ENCODE measurements at regions not wholly inside any gene's neighbourhood (a gene's known extent, or its start where the extent isn't known, plus 50 kb on each side); places are given as distances from the start of the nearest gene placed in this dataset.

- no peak overlapping the region for H3K14ac ChIP-seq (ENCODE audit: insufficient read length)
- no peak overlapping the region for H4K5ac ChIP-seq (ENCODE audit: insufficient read length, low read depth, low read length)
- H3K4me2 ChIP-seq (ENCODE audit: insufficient read depth in 1 of 2, low read depth in 2 of 2, low read length in 2 of 2), result no peak overlapping the region
- no peak overlapping the region for H3K23ac ChIP-seq (ENCODE audit: insufficient read length)
- H2BK12ac ChIP-seq (ENCODE audit: low read depth, low read length), result no peak overlapping the region
- CTCF ChIA-PET (ENCODE audit: partially characterized antibody), result no interaction called here
- no peak overlapping the region for H3K4me3 ChIP-seq (ENCODE audit: extremely low read depth in 1 of 4, insufficient read depth in 2 of 4, low read depth in 3 of 4, low read length in 4 of 4)
- H4K20me1 ChIP-seq (replicated peaks in 1 of 2; ENCODE audit: control insufficient read depth in 1 of 2, insufficient read depth in 2 of 2, low read length in 2 of 2), result no peaks in the 10 kb centered on the region
- no peak overlapping the region for H3K18ac ChIP-seq (ENCODE audit: extremely low read depth, low read length)
- no peak overlapping the region for H2BK5ac ChIP-seq (ENCODE audit: low read depth, low read length)
- H2AK5ac ChIP-seq (ENCODE audit: low read depth, low read length), result no peak overlapping the region
- no peak overlapping the region for H2BK15ac ChIP-seq (ENCODE audit: low read length)
- H4K91ac ChIP-seq (replicated peaks; ENCODE audit: insufficient read length, low read length), result no peak overlapping the region
- DNase-seq (ENCODE audit: low read depth in 1 of 2, low spot score in 2 of 2), result no peak
- TF ChIP-seq SUZ12 (IDR thresholded peaks at IDR 0.05; ENCODE audit: low read length), result no peak
- no peak for TF ChIP-seq YY1 (IDR thresholded peaks at IDR 0.05; ENCODE audit: low read depth, low read length)
- TF ChIP-seq ATF3 (IDR thresholded peaks at IDR 0.05; ENCODE audit: insufficient read depth, low read depth, low read length), result no peak
- TF ChIP-seq EGR1 (IDR thresholded peaks at IDR 0.05; ENCODE audit: borderline replicate concordance, low read depth, low read length), result no peak
- TF ChIP-seq CTBP2 (IDR thresholded peaks at IDR 0.05; ENCODE audit: borderline replicate concordance, insufficient read depth, insufficient read length, low read length), result no peak
- no peak for TF ChIP-seq RNF2 (IDR thresholded peaks at IDR 0.05; ENCODE audit: borderline replicate concordance, low read depth, low read length, missing control alignments, poor library complexity, severe bottlenecking)
- TF ChIP-seq CTCF (IDR thresholded peaks at IDR 0.05; ENCODE audit: control extremely low read depth in 1 of 3, insufficient read depth in 1 of 3, low read depth in 1 of 3, low read length in 3 of 3), result no peak
- no peak for TF ChIP-seq CBX5 (IDR thresholded peaks at IDR 0.05; ENCODE audit: low read depth, low read length)
- no peak for TF ChIP-seq BCL11A (IDR thresholded peaks at IDR 0.05; ENCODE audit: low read depth in 2 of 2, low read length in 2 of 2)
- no peak for TF ChIP-seq SP4 (IDR thresholded peaks at IDR 0.05; ENCODE audit: low read length)
- no peak overlapping the region for H4K8ac ChIP-seq (ENCODE audit: extremely low read depth, insufficient read depth, low read length)
- no peak overlapping the region for H3K9ac ChIP-seq (replicated peaks in 1 of 4; ENCODE audit: extremely low read depth in 1 of 4, low read depth in 3 of 4, low read length in 3 of 4)
- no peak for FAIRE-seq
- no peak overlapping the region for H3K56ac ChIP-seq (replicated peaks; ENCODE audit: insufficient read length, low read depth, low read length)
- no peak overlapping the region for H2BK120ac ChIP-seq (replicated peaks; ENCODE audit: low read depth, low read length)
- no peak overlapping the region for H3K27ac ChIP-seq (ENCODE audit: low read depth, low read length)
- H3K9me3 ChIP-seq (ENCODE audit: insufficient read depth in 2 of 2, low read depth in 1 of 2, low read length in 1 of 2), result no peaks in the 10 kb centered on the region
- H2BK20ac ChIP-seq (ENCODE audit: low read length), result no peak overlapping the region
- H3K36me3 ChIP-seq (ENCODE audit: control insufficient read depth in 2 of 4, insufficient read depth in 4 of 4, low read length in 3 of 4), result no peaks in the 10 kb centered on the region
- POLR2A ChIA-PET (ENCODE audit: partially characterized antibody), result no interaction called here
- no peaks in the 10 kb centered on the region; the same call in 1 of the 2 replicates for H3K23me2 ChIP-seq (ENCODE audit: low read depth, low read length)
- no peak overlapping the region for H2AFZ ChIP-seq (ENCODE audit: low read length)
- no peaks in the 10 kb centered on the region for H3K79me2 ChIP-seq (ENCODE audit: control insufficient read depth in 1 of 2, insufficient read depth in 2 of 2, low read length in 2 of 2)
- no peaks in the 10 kb centered on the region for H3K4me1 ChIP-seq (replicated peaks in 1 of 4; ENCODE audit: control insufficient read depth in 3 of 4, insufficient read depth in 4 of 4, low read length in 3 of 4)
- no peak overlapping the region for H3K4ac ChIP-seq (replicated peaks; ENCODE audit: insufficient read length, low read depth, low read length)
- no peaks in the 10 kb centered on the region for H3K79me1 ChIP-seq (ENCODE audit: low read depth, low read length)
- H3K27me3 ChIP-seq (replicated peaks in 1 of 4; ENCODE audit: control insufficient read depth in 3 of 4, extremely low read depth in 1 of 4, insufficient read depth in 3 of 4, low read length in 3 of 4), result no peaks in the 10 kb centered on the region
Measured at GRCh38 chr3:28948685-28949084, 332.2 kb upstream of the RBMS3 start.

All from H1 (cell line).